CD1c-positive myeloid dendritic cell (primary cell): ENCODE measurements at regions not wholly inside any gene's neighbourhood (a gene's known extent, or its start where the extent isn't known, plus 50 kb on each side); places are given as distances from the start of the nearest gene placed in this dataset.
A peak's percentile ranks its signal among the peaks of the same experiment; 100 is the strongest.
"Not testable (repeated sequence)": the region's sequence is repeated elsewhere in the genome, so short reads cannot be mapped to it uniquely, and the experiment has no call there.

ENCODE experiments used
- DNase-seq: peaks from one replicate; pipeline ENCODE4 v3.0.0-alpha.2; 2016; ENCODE audit errors: extremely low spot score

GRCh38 chr1:206312274-206312665 lies 108.9 kb downstream of the SRGAP2 start:
- not testable (repeated sequence) for DNase-seq

GRCh38 chr1:206314951-206315636 lies 111.8 kb downstream of the SRGAP2 start:
- DNase-seq: not testable (repeated sequence)

GRCh38 chr1:206316901-206317300 lies 113.6 kb downstream of the SRGAP2 start:
- DNase-seq: not testable (repeated sequence)

- DNase-seq: not testable (repeated sequence)
Measured at GRCh38 chr1:206317878-206318514, 114.7 kb downstream of the SRGAP2 start.

GRCh38 chr1:206320227-206320626 lies 116.9 kb downstream of the SRGAP2 start:
- DNase-seq: not testable (repeated sequence)

- not testable (repeated sequence) for DNase-seq
Measured at GRCh38 chr1:206326159-206326939, 123.0 kb downstream of the SRGAP2 start.

GRCh38 chr1:206331597-206331996 lies 128.3 kb downstream of the SRGAP2 start:
- DNase-seq: not testable (repeated sequence)

GRCh38 chr1:206333316-206333715 lies 130.0 kb downstream of the SRGAP2 start:
- not testable (repeated sequence) for DNase-seq

GRCh38 chr1:206333897-206334296 lies 130.6 kb downstream of the SRGAP2 start:
- DNase-seq: not testable (repeated sequence)

- not testable (repeated sequence) for DNase-seq
Measured at GRCh38 chr1:206334481-206334880, 131.1 kb downstream of the SRGAP2 start.

GRCh38 chr1:206335162-206335561 lies 131.8 kb downstream of the SRGAP2 start:
- not testable (repeated sequence) for DNase-seq

- DNase-seq: not testable (repeated sequence)
Measured at GRCh38 chr1:206335875-206336846, 132.8 kb downstream of the SRGAP2 start.

- DNase-seq: not testable (repeated sequence)
Measured at GRCh38 chr1:206337024-206337423, 133.3 kb upstream of the IKBKE start.

GRCh38 chr1:206350493-206351275 lies 119.6 kb upstream of the IKBKE start:
- not testable (repeated sequence) for DNase-seq

GRCh38 chr1:206351276-206352052 lies 118.8 kb upstream of the IKBKE start:
- DNase-seq: not testable (repeated sequence)

- DNase-seq: peak; percentile 8
Measured at GRCh38 chr1:206356310-206356709, 114.0 kb upstream of the IKBKE start.

- not testable (repeated sequence) for DNase-seq
Measured at GRCh38 chr1:206357962-206358361, 112.3 kb upstream of the IKBKE start.

GRCh38 chr1:206358771-206359170 lies 111.5 kb upstream of the IKBKE start:
- DNase-seq: not testable (repeated sequence)

- not testable (repeated sequence) for DNase-seq
Measured at GRCh38 chr1:206359377-206359776, 110.9 kb upstream of the IKBKE start.
